ENCODE measurements at regions not wholly inside any gene's neighbourhood (a gene's known extent, or its start where the extent isn't known, plus 50 kb on each side); places are given as distances from the start of the nearest gene placed in this dataset.
"Not testable (repeated sequence)": the region's sequence is repeated elsewhere in the genome, so short reads cannot be mapped to it uniquely, and the experiment has no call there.

DNA sequence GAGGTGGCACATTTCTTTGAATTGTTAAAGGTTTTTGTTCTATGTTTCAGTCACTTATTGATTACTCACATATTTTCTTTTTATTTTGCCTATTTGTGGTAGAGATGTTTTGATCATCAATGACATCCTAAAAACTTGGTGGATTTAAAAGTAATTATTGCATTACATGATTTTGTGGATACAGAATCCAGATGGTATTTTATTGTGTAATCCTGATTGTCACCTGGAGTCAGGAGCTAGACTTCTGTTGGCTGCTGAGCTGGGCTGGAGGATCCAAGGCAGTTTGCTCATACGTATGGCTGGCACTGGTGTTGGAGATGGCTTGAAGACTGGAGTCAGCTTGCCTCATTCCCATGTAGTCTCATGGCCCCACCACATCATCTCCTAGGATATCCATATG is 1009.6 kb upstream of the PCDH7 start:
- DNase-seq: no peak

DNA sequence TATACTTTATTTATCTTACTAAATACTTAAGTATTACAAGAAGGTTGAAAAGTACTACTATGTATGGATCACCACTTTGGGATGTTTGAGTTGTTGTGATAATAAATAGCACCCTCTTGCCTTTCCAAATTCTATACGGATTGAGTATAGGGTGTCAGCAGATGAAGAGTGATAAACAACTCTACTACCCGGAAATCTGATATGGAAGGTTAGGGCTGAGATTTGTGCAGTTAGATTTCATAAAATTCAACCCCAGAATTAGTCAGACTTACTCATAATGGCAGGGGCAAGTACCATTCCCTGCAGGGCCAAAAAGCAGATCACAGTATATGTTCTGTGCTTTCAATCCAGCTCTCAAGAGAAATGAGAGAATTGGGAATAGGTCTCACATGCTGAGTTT is 1008.9 kb upstream of the PCDH7 start:
- DNase-seq: no peak

DNA sequence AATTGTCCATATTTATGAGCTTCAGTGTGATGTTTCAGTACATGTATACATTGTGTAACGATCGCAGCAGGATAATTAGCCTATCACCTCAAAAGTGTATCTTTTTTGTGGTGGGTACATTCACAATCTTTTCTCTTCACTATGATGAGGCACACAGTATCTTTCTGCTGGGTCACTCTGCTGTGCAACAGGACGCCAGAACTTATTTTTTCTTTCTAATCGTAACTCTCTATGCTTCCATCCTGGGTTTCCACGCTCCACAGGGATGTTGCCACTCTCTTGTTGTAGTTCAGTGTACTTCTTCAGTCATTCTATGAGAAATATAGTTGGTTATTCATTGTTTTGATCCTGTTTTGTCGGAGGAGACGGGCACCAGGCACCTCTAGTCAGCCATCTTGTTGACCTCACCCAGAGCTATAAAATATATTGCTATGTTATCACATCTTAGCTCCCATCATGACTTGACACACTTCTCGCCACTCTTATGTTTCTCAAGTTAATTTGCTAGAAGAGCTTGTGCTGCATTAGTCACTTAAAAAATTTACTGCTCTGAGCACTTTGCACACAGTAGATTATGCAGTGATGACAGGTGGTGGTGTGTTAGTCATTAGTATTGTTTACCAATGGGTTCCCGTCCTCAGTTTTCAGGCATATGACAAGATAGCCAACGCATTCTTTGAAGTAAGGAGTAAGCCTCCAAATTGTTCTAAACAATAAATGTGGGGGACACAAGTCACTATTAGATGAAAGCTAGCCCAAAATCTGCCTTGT is 1002.7 kb upstream of the PCDH7 start:
- DNase-seq: no peak

DNA sequence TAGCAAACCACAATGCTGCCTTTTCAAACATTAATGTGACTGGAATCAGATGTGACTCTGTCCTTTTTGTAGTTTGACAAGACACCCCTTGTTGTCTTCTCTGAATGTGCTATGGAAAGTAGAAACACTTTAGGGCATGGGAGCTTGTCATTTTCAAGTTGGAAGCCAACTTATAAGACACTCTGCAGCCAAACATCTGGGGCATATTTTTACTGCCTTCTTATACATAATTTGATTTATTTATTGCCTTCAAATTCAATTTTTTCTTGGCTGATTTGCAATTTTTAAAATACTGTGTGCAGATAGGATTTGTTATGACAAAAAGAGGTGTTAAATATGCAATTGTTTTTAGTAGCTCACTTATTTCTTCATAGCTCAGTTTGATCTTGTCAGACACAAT is 1002.0 kb upstream of the PCDH7 start:
- DNase-seq: no peak

DNA sequence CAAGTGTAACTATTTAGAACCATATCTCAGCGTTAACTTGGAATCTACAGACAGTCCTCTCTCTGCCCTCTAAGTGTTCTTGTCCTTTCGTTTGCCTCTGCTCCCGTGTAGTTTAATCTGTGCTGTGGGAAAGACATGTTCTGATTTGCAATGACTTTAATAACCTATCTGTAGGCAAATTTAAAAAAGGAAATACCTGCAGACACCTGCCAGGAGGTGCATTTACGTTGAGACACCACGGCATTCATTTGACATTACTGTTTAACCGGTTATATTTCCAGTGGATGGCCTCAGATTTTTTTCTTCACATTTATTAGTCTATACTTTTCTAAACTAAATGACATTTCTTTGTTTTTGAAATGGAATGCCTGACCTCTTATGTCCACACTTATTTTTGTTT is 997.9 kb upstream of the PCDH7 start:
- DNase-seq: no peak

DNA sequence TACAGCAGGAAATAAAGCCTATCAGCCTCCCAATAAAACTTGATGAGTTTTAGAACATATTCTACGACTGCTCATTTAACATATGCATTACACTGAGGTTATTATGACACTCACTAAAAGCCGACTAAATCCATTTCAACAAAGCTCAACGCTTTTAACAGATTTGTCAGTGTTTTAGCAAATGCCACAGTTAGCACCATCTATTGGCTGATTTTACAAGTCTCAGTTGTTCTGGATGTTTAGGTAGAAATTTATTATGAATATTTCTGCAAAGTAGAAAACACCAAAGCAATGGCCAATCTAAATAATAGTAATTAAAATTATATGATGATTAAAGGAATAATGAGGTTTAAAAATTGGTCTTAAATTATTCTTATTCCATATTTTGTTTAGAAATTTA is 993.2 kb upstream of the PCDH7 start:
- DNase-seq: no peak

DNA sequence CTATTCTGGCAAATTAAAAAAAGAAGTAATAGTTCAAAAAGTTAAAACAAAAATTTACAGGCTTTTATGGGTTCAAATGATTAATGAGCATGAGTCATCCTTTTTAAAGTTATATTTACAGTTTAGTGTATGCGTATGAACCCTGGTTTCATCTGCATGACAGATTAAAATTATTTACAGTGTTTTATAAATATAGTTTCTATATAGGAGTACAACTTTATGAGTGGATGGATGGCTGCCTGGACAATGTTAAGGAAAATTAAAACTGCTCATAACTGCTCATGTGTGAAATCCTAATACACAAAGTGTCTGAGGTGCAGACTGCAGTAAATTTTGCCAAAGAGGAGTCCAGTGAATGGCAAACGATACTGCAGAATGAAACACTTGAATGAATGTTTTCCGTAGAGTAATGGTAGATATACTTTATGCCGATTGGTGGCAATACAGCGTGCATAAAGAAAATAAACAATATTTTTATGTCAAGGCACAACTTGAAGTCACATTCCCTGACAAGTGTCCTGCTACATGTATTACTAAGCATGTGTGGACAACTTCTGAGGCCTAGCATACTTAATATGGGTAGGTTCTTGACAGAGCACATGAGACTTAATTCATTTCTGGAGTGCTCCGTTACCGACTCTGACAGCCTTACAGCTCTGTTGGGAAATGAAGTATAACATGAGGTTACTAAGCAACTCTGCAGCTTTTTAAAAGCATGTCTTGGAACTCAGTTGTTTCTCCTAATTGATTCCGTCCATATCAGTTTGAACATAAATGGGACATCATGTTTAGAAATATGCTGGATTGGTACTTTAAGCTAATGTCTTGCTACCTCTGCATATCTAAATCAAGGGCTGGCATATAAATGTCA is 985.6 kb upstream of the PCDH7 start:
- DNase-seq: no peak

DNA sequence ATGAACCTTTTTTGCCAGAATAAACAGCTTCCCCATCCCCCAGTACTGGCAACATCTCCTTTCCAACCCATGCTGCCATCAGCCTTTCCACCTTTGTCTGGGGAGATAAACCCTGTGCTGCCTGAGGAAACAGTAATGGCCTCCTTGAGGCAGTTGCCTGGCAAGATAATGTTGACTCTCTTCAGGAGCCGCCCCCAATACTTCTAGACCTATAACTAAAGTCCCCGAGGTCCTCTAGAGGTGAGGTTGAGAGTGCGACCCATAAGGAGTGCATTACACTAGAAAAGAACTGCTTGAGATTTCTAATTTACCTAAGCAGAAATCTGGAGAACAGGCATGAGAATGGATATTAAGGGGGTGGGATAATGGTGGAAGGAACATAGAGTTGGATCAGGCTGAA is 963.2 kb upstream of the PCDH7 start:
- DNase-seq: no peak

DNA sequence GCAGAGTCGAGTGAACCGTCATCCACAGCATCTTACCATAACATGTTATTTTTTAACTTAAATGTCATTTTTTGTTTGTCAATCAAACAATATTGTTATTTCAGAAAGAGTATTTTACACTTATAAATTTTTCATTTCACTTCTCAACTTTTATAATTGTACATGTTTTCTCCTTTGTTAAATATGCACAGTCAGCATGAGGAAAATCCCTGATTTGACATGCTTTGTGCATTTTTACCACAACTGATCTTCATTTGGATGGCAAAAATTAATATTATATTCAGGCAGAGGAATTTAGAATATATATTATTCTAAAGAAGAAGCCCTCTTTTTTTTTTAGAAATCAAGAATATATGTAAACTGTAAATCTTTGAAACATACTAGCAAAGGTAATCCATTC is 958.0 kb upstream of the PCDH7 start:
- DNase-seq: no peak

DNA sequence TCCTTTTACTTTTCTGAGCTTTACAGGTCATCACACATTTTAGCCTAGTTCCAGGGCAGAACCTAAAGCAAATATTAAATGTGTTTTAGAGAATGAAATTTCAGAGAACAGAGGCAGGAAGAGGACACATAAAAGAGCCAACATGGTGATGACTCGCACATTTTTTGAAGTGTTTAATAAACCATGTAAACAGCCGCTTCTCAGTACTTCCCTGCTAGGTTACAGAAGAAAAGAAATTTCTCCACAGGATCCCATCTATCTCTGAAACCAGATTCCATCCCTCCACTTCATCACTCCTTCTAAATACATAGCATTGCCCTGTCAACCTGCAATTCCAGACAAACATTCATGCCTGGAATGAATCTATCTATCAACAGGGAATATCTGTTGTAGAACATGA is 949.5 kb upstream of the PCDH7 start:
- no peak for DNase-seq

DNA sequence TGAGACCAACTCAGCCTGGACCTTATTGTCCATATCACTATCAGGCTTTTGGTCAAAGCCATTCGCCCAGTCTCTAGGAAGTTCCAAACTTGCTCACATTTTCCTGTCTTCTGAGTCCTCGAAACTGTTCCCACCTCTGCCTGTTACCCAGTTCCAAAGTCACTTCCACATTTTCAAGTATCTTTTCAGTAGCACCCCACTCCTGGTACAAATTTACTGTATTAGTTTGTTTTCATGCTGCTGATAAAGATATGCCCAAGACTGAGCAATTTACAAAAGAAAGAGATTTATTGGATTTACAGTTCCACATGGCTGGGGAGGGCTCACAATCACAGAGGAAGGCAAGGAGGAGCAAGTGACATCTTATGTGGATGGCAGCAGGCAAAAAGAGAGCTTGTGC is 932.0 kb upstream of the PCDH7 start:
- not testable (repeated sequence) for DNase-seq

DNA sequence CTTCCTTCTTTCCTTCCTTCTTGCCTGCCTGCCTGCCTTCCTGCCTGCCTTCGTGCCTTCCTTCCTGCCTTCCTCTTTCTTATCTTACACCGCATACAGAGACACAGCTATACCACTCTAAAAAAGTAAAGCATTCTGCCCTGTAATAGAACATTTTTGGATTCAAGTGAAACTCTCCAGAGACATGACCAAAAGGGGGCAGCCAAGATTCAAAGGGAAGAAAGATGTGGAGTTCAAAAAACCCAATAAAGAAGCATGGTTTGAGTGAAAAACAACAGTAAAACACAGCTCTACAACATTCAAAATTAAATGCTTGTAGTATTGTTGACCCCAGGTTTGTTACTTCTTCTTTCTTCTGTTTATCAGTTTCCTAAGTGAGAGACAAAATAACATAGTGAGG is 914.9 kb upstream of the PCDH7 start:
- DNase-seq: no peak

DNA sequence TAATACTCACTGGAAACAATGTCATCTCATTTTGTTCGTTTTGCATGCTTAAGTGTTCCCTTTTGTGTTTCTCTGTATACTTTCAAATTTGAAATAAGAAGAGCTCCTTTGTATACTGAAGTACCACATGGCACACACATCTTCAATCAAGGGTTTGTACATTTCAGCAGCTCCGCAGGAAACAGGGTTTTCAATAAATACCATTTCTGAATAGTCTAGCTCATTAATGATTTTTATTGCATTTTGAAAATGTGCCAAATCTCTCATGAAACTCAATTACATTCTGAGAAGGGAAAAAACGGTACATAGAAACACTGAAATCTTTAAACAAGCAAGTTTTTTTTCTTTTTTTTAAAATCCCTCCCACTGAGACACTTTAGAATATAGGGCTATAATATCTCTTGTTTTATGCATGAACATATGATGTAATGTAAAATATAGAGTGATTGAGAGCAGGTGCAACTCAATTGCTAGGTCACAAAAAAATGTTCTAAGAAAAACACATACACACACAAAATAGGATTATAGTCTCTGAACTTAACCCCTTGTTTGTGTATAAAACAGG is 914.2 kb upstream of the PCDH7 start:
- DNase-seq: no peak

DNA sequence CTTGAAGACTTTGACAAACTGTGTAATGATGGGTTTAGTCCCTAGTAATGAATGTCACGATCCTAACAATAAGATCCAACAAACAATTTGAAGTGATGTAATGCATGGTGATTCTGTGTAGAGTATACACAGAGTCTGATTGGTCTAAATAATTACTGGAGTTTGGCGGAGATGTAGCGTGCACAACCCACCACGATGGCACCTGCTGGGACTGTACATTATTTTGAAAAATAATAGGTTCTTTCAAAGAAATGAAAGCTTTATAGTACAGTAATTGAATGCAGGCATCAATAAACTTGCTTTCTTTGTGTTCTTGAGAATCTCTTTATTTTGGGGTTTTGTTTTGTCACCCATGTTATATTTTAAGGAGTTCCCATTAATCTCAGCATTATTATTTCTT is 902.2 kb upstream of the PCDH7 start:
- no peak for DNase-seq

DNA sequence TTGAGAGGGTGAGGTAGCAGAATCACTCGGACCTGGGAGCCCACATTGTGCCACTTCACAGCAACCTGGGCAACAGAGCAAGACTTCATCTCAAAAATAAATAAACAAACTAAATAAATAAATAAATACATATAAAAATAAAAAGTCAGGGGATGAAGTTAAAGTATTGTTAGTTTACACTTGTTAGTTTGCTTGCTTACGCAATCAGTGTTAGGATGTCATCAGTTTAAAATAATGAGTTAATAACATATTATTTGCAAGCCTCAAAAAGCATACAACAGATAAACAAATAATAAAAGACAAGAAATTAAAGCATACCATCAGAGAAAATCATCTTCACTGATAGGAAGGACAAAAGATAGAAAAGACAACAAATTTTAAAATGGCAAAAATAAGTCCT is 891.1 kb upstream of the PCDH7 start:
- no peak for DNase-seq

DNA sequence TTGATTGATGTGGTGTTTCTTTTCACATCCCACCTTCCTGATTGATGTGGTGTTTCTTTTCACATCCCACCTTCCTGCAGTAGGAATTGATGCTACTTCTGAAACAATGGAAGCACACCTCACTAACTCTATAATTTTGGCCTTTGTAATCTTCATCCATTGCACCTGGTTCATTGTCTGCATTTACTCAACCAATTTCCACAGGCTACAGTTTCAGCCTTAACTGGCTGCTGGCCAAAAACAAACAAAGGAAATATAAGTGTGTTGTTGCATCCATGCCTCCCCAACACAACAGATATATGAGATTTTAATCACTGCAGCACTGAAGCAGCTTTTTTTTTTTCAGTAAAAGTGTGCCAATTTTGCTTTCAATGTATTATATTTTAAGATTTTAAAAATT is 867.6 kb upstream of the PCDH7 start:
- no peak for DNase-seq

DNA sequence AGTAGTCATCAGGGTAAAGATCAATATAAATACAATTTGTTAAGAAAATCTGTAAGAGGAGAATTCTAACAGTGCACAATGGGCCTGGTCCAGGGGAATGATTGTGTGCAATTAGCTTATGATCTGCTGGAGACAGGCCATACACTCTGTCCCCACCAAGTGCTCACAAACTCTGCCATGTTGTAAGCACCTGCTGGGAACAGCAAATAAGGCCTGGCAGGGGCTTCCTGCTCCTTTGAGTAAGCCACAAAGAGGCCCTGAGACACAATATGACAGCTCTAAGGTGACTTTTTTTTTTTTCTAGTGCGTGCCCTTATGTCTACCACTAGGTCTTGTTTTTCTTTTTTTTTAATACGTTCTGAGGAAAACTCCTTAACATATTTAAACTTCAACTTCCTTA is 866.3 kb upstream of the PCDH7 start:
- DNase-seq: no peak

DNA sequence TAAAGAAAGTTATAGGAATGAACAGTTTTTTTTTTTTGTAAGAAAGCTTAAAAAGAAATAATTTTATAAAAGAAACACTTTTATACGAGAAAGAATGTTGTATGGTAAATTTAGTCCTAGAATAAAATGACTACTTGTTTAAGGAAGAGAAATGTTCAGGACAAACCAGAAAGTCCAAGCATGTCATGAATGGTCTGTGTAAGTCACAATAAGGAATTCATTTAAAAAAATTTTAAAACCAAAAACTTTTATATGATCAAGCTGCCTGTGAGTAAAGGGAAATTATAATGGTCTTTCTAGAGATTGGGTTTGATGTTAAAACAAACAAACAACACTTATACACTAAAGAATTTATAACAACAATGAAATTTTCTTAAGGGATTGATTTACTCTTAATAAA is 858.9 kb upstream of the PCDH7 start:
- no peak for DNase-seq

DNA sequence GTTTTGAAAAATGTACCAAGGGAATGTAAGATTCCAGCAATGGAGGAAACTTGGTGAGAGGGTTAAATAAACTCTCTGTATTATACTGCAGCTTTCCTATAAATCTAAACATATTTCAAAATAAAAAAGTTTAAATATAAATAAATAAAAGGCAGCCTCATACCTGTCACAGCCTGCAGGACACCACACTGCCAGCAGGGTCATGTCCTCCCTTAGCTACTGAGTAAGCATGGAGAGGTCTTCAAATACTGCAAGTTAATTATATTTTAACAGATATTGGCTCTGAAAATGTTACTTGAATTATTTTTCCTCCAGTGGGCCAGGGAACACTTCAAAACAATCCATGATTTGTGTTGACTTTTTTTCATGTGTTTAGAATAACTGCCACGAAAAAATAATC is 852.8 kb upstream of the PCDH7 start:
- no peak for DNase-seq

DNA sequence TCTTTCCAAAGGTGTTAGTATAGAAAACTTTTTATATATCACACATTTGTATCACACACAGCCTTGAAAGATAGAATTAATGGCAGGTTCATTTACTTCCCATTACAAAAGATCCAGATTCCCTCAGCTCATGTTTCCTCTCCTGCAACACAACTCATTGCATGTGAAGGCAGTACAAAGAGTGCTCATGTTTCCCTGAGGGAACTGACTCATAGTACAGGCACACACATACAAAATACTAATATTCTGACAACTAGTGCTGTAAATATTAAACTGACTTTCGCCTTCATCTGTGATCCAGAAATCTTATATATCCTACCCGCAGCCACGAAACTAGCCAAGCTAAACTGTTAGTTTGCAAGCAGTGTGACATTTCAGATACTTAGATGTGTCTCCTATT is 819.8 kb upstream of the PCDH7 start:
- no peak for DNase-seq

DNA sequence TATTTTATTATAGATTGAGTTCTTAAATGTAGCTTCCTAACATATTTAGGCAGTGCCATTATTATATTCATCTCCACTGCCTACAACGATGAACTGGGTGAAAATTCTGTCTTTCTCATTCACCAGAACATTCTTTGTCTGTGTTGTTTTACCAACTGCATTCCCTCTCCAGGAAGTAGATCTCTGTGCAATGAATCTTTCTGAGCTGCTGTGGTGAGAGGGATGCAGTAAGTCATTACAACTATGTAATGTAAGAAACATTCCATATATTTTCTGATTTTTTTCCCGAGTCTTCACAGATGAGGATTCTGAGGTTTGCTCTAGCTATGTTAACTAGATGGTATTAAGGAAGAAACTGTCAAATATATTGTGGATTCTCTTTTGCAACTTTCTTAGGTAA is 811.9 kb upstream of the PCDH7 start:
- no peak for DNase-seq

DNA sequence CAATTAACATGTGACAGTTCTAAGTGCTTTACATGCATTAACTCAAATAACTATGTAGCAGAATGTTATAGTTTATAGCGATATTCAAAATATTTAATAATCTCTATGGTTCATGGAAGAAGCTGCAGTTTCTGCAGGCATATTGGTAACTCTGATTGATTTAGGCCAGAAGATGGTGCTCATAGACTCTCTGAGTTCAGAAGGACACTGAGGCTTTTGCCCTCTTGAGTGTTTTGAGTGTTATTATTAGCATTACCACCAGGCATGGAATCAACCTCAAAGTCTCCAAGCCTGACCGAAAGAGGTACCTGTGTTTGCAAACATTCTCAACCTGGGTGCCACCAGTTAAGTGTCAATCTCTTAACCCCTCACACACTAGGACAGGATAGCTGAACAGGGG is 792.3 kb upstream of the PCDH7 start:
- no peak for DNase-seq

DNA sequence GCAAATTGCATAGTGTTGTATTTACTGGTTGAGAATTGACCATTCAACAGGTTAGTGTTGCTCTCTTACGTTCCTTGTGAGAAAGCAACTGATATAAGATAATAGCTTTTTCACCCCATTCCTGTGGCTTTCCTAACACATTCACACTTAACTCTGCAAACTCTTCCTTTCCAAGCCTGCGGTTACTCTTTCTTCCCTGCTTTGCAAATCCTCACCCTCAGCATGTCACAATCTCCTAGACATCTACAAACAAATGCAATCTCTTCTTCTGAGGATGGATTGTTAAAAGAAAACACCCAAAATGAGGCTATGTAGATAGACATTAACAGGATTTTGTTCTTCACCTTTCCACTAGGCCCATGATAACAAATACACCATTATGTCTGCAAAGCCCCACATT is 771.7 kb upstream of the PCDH7 start:
- DNase-seq: no peak

DNA sequence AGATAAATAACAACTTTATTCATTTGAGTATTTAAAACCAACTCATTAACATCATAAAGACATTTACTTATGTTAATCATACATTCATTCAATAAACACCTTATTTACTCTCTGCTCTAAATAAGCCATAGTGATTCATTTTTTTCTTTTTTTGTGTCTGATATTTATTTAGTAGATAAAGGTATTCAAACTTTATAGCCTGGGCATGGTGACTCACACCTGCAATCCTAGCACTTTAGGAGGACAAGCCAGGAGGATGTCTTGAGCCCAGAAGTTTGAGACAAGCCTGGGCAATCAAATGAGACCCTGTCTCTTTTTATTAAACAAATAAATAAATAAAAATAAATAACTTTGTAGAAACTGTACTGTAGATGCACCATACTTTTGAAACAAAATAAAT is 771.3 kb upstream of the PCDH7 start:
- DNase-seq: no peak
